GM23248 (cell line): ENCODE measurements at regions not wholly inside any gene's neighbourhood (a gene's known extent, or its start where the extent isn't known, plus 50 kb on each side); places are given as distances from the start of the nearest gene placed in this dataset.

Experiments
- DNase-seq: peaks from one replicate; pipeline ENCODE4 v3.0.0-alpha.2; 2015
- H2AFZ ChIP-seq: fragments of 200-600 bp; sonication (generic); 2 replicates; pipeline ENCODE4 v1.6.1; 2016; ENCODE audit warnings: antibody characterized with exemption
- H3F3A ChIP-seq: fragments of 200-600 bp; sonication (generic); 2 replicates; pipeline ENCODE4 v1.6.1; 2016; ENCODE audit warnings: mild to moderate bottlenecking, antibody characterized with exemption, mixed run types; ENCODE audit not compliant: insufficient read depth
- H3K27ac ChIP-seq: fragments of 200-600 bp; sonication (generic); 2 replicates; pipeline ENCODE4 v1.5.1; 2016; ENCODE audit warnings: mild to moderate bottlenecking
- H3K27me3 ChIP-seq: fragments of 200-600 bp; sonication (generic); replicated peaks from 2 replicates; pipeline ENCODE4 v1.6.1; 2016; ENCODE audit warnings: mild to moderate bottlenecking; ENCODE audit not compliant: insufficient read depth
- H3K36me3 ChIP-seq: fragments of 200-600 bp; sonication (generic); 2 replicates; pipeline ENCODE4 v1.6.1; 2016; ENCODE audit warnings: low read depth, mild to moderate bottlenecking
- H3K4me1 ChIP-seq: fragments of 200-600 bp; sonication (generic); 2 replicates; pipeline ENCODE4 v1.6.1; 2016; ENCODE audit warnings: mild to moderate bottlenecking; ENCODE audit not compliant: insufficient read depth
- H3K4me2 ChIP-seq: fragments of 200-600 bp; sonication (generic); one replicate; pipeline ENCODE4 v1.6.1; 2016; ENCODE audit warnings: mild to moderate bottlenecking; ENCODE audit not compliant: unreplicated experiment
- H3K4me3 ChIP-seq: fragments of 200-600 bp; sonication (generic); 2 replicates; pipeline ENCODE4 v1.5.1; 2016; ENCODE audit warnings: mild to moderate bottlenecking
- H3K79me2 ChIP-seq: fragments of 200-600 bp; sonication (generic); 2 replicates; pipeline ENCODE4 v1.6.1; 2016; ENCODE audit warnings: mild to moderate bottlenecking; ENCODE audit not compliant: insufficient read depth
- H3K9ac ChIP-seq: fragments of 200-600 bp; sonication (generic); 2 replicates; pipeline ENCODE4 v1.6.1; 2016; ENCODE audit warnings: mild to moderate bottlenecking
- H3K9me2 ChIP-seq: fragments of 200-600 bp; sonication (generic); 2 replicates; pipeline ENCODE4 v1.6.1; 2016; ENCODE audit warnings: mixed run types, mild to moderate bottlenecking, moderate library complexity; ENCODE audit not compliant: insufficient read depth
- H3K9me3 ChIP-seq: fragments of 200-600 bp; sonication (generic); one replicate; pipeline ENCODE4 v1.6.1; 2017; ENCODE audit warnings: low read depth
- H4K20me1 ChIP-seq: fragments of 200-600 bp; sonication (generic); 2 replicates; pipeline ENCODE4 v1.6.0; 2016; ENCODE audit not compliant: insufficient read depth
- EZH2 ChIP-seq: fragments of 200-600 bp; sonication (generic); IDR thresholded peaks from 2 replicates; pipeline ENCODE4 v1.6.1; 2018; ENCODE audit warnings: antibody characterized with exemption, mild to moderate bottlenecking; ENCODE audit not compliant: insufficient read depth, poor library complexity, severe bottlenecking
- EZH2phosphoT487 ChIP-seq: fragments of 200-600 bp; sonication (generic); IDR thresholded peaks from 2 replicates; pipeline ENCODE4 v1.6.1; 2018; ENCODE audit warnings: antibody characterized with exemption, moderate library complexity, mild to moderate bottlenecking, low read depth; ENCODE audit not compliant: insufficient read depth
- WGBS, 2 experiments: methylation state at CpG; one replicate each; pipeline ENCODE4 v1.1.6; 2015 to 2017; ENCODE audit warnings: low lambda C conversion rate in 2 of 2, low coverage in 1 of 2; ENCODE audit errors: missing lambda C conversion rate in 2 of 2; 5-methylcytosine and 5-hydroxymethylcytosine counted together
- in situ Hi-C: fragments of 300-500 bp; cut with MboI; formaldehyde crosslinking; loops from 2 replicates; pipeline ENCODE4 v1.15.0; 2020

- H3K9me2 ChIP-seq, result no peaks in the 10 kb centered on the region
- DNase-seq, result peak; percentile 26
- no peaks in the 10 kb centered on the region for H3K27me3 ChIP-seq
- no peak overlapping the region for H3K4me2 ChIP-seq
- 55 to 63% methylated on average over 3 of the region's 3 CpGs for WGBS, 2 experiments
- no peaks in the 10 kb centered on the region for H3K36me3 ChIP-seq
- no peak overlapping the region for H3K27ac ChIP-seq
- H3F3A ChIP-seq, result no peaks in the 10 kb centered on the region
- no peaks in the 10 kb centered on the region for H3K79me2 ChIP-seq
- in situ Hi-C loops, result no loop called here
- no peaks in the 10 kb centered on the region for H4K20me1 ChIP-seq
- H3K4me1 ChIP-seq, result peaks cover 18% of the 10 kb centered on the region; the same call in 1 of the 2 replicates
- H3K4me3 ChIP-seq, result no peak overlapping the region
- no peak overlapping the region for H3K9ac ChIP-seq
- H2AFZ ChIP-seq, result no peak overlapping the region
- H3K9me3 ChIP-seq, result no peaks in the 10 kb centered on the region
- TF ChIP-seq EZH2phosphoT487 (no peak), EZH2 (no peak)
Measured at GRCh38 chr5:66538531-66538930, 57.7 kb upstream of the MAST4 start.

GRCh38 chr5:66540078-66540477 is 56.1 kb upstream of the MAST4 start:
- Histone ChIP-seq H3K79me2 (no peaks in the 10 kb centered on the region), H3K9ac (no peak overlapping the region), H3K36me3 (no peaks in the 10 kb centered on the region), H3K9me2 (no peaks in the 10 kb centered on the region), H3F3A (no peaks in the 10 kb centered on the region), H3K27ac (no peak overlapping the region), H3K4me2 (peak overlapping the region; percentile 16), H3K4me3 (no peak overlapping the region), H2AFZ (no peak overlapping the region), H3K4me1 (peaks cover 18% of the 10 kb centered on the region; the same call in 1 of the 2 replicates), H3K9me3 (no peaks in the 10 kb centered on the region), H4K20me1 (no peaks in the 10 kb centered on the region), H3K27me3 (no peaks in the 10 kb centered on the region)
- no peak for TF ChIP-seq EZH2
- no peak for TF ChIP-seq EZH2phosphoT487
- in situ Hi-C loops, result no loop called here
- WGBS, 2 experiments, result 18 to 24% methylated on average over 2 of the region's 2 CpGs
- peak; percentile 51 for DNase-seq

- peaks cover 18% of the 10 kb centered on the region; the same call in 1 of the 2 replicates for H3K4me1 ChIP-seq
- no peaks in the 10 kb centered on the region for H3K36me3 ChIP-seq
- no peaks in the 10 kb centered on the region for H3K79me2 ChIP-seq
- H3K27ac ChIP-seq, result no peak overlapping the region
- TF ChIP-seq EZH2 (no peak), EZH2phosphoT487 (no peak)
- H2AFZ ChIP-seq, result no peak overlapping the region
- H3F3A ChIP-seq, result no peaks in the 10 kb centered on the region
- H3K9ac ChIP-seq, result no peak overlapping the region
- H3K4me2 ChIP-seq, result no peak overlapping the region
- DNase-seq, result no peak
- in situ Hi-C loops, result no loop called here
- no peak overlapping the region for H3K4me3 ChIP-seq
- H3K9me3 ChIP-seq, result no peaks in the 10 kb centered on the region
- H4K20me1 ChIP-seq, result no peaks in the 10 kb centered on the region
- no peaks in the 10 kb centered on the region for H3K9me2 ChIP-seq
- H3K27me3 ChIP-seq, result no peaks in the 10 kb centered on the region
Measured at GRCh38 chr5:66542711-66543110, 53.5 kb upstream of the MAST4 start.
